ENCODE measurements at regions not wholly inside any gene's neighbourhood (a gene's known extent, or its start where the extent isn't known, plus 50 kb on each side); places are given as distances from the start of the nearest gene placed in this dataset.

- TF ChIP-seq, protein P1, sequence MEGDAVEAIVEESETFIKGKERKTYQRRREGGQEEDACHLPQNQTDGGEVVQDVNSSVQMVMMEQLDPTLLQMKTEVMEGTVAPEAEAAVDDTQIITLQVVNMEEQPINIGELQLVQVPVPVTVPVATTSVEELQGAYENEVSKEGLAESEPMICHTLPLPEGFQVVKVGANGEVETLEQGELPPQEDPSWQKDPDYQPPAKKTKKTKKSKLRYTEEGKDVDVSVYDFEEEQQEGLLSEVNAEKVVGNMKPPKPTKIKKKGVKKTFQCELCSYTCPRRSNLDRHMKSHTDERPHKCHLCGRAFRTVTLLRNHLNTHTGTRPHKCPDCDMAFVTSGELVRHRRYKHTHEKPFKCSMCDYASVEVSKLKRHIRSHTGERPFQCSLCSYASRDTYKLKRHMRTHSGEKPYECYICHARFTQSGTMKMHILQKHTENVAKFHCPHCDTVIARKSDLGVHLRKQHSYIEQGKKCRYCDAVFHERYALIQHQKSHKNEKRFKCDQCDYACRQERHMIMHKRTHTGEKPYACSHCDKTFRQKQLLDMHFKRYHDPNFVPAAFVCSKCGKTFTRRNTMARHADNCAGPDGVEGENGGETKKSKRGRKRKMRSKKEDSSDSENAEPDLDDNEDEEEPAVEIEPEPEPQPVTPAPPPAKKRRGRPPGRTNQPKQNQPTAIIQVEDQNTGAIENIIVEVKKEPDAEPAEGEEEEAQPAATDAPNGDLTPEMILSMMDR (IDR thresholded peaks at IDR 0.05; ENCODE audit: low read depth, low read length, missing input control), result no peak
- no peak for TF ChIP-seq REST (IDR thresholded peaks at IDR 0.05)
- TF ChIP-seq YY1 (IDR thresholded peaks at IDR 0.05), result no peak
Measured at GRCh38 chr10:3010816-3011460, 56.4 kb upstream of the PFKP start.
